Loucy (cell line): ENCODE measurements at regions not wholly inside any gene's neighbourhood (a gene's known extent, or its start where the extent isn't known, plus 50 kb on each side); places are given as distances from the start of the nearest gene placed in this dataset.

Source experiments
- H2AFZ ChIP-seq: fragments of 200-600 bp; sonication (generic); 2 replicates; pipeline ENCODE4 v1.6.0; 2016; ENCODE audit warnings: antibody characterized with exemption, mild to moderate bottlenecking, low read length, moderate library complexity
- H3F3A ChIP-seq: fragments of 200-600 bp; 2 replicates; pipeline ENCODE4 v1.6.0; 2016; ENCODE audit warnings: antibody characterized with exemption, low read depth, mild to moderate bottlenecking
- H3K27me3 ChIP-seq: fragments of 200-600 bp; sonication (generic); 2 replicates; pipeline ENCODE4 v1.6.1; 2014; ENCODE audit warnings: low read length, mild to moderate bottlenecking; ENCODE audit not compliant: insufficient read depth, poor library complexity, severe bottlenecking
- H3K36me3 ChIP-seq: fragments of 200-600 bp; sonication (generic); 2 replicates; pipeline ENCODE4 v1.6.1; 2016; ENCODE audit warnings: low read length; ENCODE audit not compliant: insufficient read depth
- H3K4me1 ChIP-seq: fragments of 200-600 bp; sonication (generic); 2 replicates; pipeline ENCODE4 v1.5.1; 2014; ENCODE audit warnings: low read length, mild to moderate bottlenecking; ENCODE audit not compliant: insufficient read depth, poor library complexity, severe bottlenecking
- H3K4me2 ChIP-seq: fragments of 200-600 bp; sonication (generic); 2 replicates; pipeline ENCODE4 v1.6.0; 2014; ENCODE audit warnings: antibody characterized with exemption, low read length, low read depth, mild to moderate bottlenecking; ENCODE audit not compliant: poor library complexity, severe bottlenecking
- H3K4me3 ChIP-seq: fragments of 200-600 bp; sonication (generic); 2 replicates; pipeline ENCODE4 v1.5.1; 2014; ENCODE audit warnings: low read length, mild to moderate bottlenecking, mixed read lengths; ENCODE audit not compliant: poor library complexity, severe bottlenecking
- H3K79me2 ChIP-seq: fragments of 200-600 bp; sonication (generic); 2 replicates; pipeline ENCODE4 v1.6.1; 2014; ENCODE audit warnings: low read length; ENCODE audit not compliant: insufficient read depth
- H3K9ac ChIP-seq: fragments of 200-600 bp; sonication (generic); 2 replicates; pipeline ENCODE4 v1.6.0; 2014; ENCODE audit warnings: mild to moderate bottlenecking, low read depth, low read length, moderate library complexity; ENCODE audit not compliant: poor library complexity, severe bottlenecking
- H3K9me2 ChIP-seq: fragments of 200-600 bp; sonication (generic); replicated peaks from 2 replicates; pipeline ENCODE4 v1.6.1; 2016; ENCODE audit warnings: low read depth, low read length, mixed read lengths
- H3K9me3 ChIP-seq: fragments of 200-600 bp; sonication (generic); 2 replicates; pipeline ENCODE4 v1.6.1; 2014; ENCODE audit warnings: mild to moderate bottlenecking, antibody characterized with exemption, low read length, low read depth; ENCODE audit not compliant: insufficient read depth
- H4K20me1 ChIP-seq: fragments of 200-600 bp; sonication (generic); 2 replicates; pipeline ENCODE4 v1.6.0; 2014; ENCODE audit warnings: antibody characterized with exemption, low read length, mild to moderate bottlenecking; ENCODE audit not compliant: insufficient read depth, poor library complexity, severe bottlenecking
- EZH2phosphoT487 ChIP-seq: fragments of 200-600 bp; IDR thresholded peaks from 2 replicates; pipeline ENCODE4 v1.6.1; 2018; ENCODE audit warnings: antibody characterized with exemption, mild to moderate bottlenecking, moderate library complexity, borderline replicate concordance
- TF ChIP-seq, protein P1 (sequence below): fragments of 200-600 bp; sonication (generic); conservative IDR thresholded peaks from 2 replicates; pipeline ENCODE4 v1.5.1; 2014; ENCODE audit warnings: mild to moderate bottlenecking, antibody characterized with exemption, low read length

DNA sequence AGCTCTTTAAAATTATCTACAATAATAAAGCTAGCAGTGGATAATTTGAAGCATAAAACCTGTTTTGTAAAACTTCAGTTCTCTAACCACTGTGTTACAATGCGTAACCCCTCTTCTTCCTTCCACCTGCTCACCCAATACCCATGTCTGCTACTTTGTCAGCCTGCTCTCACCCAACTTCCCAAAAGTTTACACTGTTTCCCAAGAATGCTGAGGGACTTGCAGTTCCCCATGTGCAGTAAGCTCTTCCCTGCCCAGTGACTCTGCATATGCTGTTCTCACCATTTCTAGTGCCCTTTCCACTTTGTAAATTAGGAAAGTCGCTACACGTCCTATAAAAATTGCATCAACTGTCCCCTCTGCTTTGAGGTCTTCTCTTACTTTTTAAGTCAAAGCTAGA, 315.9 kb upstream of the SEMA6D start:
- Histone ChIP-seq H3K9me3 (no peaks in the 10 kb centered on the region), H3K4me2 (no peak overlapping the region), H4K20me1 (no peaks in the 10 kb centered on the region)

DNA sequence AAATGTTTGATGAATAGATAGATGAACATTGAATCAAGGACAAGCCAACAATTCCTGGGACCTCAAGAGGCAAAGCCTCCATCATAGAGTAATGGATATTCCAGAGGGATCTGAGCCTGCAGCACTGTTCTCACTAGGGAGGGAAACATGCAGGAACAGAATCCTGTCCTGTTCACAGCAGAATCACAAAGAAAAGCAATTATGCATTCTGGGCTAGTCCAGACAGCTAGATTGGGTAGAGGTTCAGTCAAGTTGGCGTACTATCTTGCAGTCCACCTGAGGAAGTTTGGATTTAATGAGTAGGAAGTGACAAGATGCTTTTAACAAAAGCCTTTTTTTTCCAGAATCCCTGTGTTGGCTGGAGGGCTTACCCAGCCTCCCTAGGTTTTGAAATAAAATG, 314.5 kb upstream of the SEMA6D start:
- H3K36me3 ChIP-seq, result no peaks in the 10 kb centered on the region
- H3K4me3 ChIP-seq, result no peak overlapping the region
- no peaks in the 10 kb centered on the region for H3K9me2 ChIP-seq
- H3K79me2 ChIP-seq, result no peaks in the 10 kb centered on the region
- no peak overlapping the region for H2AFZ ChIP-seq
- no peak overlapping the region for H3K9ac ChIP-seq
- no peaks in the 10 kb centered on the region for H3K27me3 ChIP-seq
- no peaks in the 10 kb centered on the region for H3K4me1 ChIP-seq
- no peak overlapping the region for H3K4me2 ChIP-seq
- TF ChIP-seq, protein P1, sequence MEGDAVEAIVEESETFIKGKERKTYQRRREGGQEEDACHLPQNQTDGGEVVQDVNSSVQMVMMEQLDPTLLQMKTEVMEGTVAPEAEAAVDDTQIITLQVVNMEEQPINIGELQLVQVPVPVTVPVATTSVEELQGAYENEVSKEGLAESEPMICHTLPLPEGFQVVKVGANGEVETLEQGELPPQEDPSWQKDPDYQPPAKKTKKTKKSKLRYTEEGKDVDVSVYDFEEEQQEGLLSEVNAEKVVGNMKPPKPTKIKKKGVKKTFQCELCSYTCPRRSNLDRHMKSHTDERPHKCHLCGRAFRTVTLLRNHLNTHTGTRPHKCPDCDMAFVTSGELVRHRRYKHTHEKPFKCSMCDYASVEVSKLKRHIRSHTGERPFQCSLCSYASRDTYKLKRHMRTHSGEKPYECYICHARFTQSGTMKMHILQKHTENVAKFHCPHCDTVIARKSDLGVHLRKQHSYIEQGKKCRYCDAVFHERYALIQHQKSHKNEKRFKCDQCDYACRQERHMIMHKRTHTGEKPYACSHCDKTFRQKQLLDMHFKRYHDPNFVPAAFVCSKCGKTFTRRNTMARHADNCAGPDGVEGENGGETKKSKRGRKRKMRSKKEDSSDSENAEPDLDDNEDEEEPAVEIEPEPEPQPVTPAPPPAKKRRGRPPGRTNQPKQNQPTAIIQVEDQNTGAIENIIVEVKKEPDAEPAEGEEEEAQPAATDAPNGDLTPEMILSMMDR, result no peak
- no peak for TF ChIP-seq EZH2phosphoT487
- H3F3A ChIP-seq, result no peaks in the 10 kb centered on the region
- H3K9me3 ChIP-seq, result no peaks in the 10 kb centered on the region
- no peaks in the 10 kb centered on the region for H4K20me1 ChIP-seq

More for the DNA sequence above, 315.9 kb upstream of the SEMA6D start:
- H3K36me3 ChIP-seq, result no peaks in the 10 kb centered on the region
- H3K27me3 ChIP-seq, result no peaks in the 10 kb centered on the region
- no peaks in the 10 kb centered on the region for H3K4me1 ChIP-seq
- no peaks in the 10 kb centered on the region for H3F3A ChIP-seq
- TF ChIP-seq, protein P1, result no peak
- no peak for TF ChIP-seq EZH2phosphoT487
- no peak overlapping the region for H3K4me3 ChIP-seq
- H3K79me2 ChIP-seq, result no peaks in the 10 kb centered on the region
- no peaks in the 10 kb centered on the region for H3K9me2 ChIP-seq
- H3K9ac ChIP-seq, result no peak overlapping the region
- H2AFZ ChIP-seq, result no peak overlapping the region

DNA sequence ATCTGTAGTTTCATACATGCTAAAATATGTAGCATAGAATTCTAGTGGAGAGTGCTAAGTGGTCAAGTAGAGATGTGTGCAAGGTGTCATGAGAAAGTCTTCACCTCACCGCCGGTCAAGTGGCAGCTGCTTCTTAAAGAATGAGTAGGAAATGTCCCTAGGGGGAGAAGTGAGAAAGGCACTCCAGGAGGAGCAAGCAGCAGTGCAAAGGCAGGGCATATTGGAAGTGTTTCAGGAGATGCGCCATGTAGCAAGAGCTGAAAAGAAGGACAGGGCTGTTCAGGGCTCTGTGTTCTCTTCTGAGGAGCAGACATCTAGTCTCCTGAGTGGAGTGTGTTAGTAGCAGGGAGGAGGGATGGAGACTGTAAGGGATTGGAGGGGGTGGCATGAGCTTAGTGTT, 312.4 kb upstream of the SEMA6D start:
- no peak overlapping the region for H3K9ac ChIP-seq

More for the DNA sequence above, 312.4 kb upstream of the SEMA6D start:
- H2AFZ ChIP-seq, result no peak overlapping the region
- no peaks in the 10 kb centered on the region for H3K4me1 ChIP-seq
- H3K27me3 ChIP-seq, result no peaks in the 10 kb centered on the region
- TF ChIP-seq EZH2phosphoT487, result no peak
- TF ChIP-seq, protein P1, result no peak
- no peak overlapping the region for H3K4me3 ChIP-seq
- H3K9me3 ChIP-seq, result no peaks in the 10 kb centered on the region
- no peaks in the 10 kb centered on the region for H4K20me1 ChIP-seq
- H3K79me2 ChIP-seq, result no peaks in the 10 kb centered on the region
- no peak overlapping the region for H3K4me2 ChIP-seq
- H3K9me2 ChIP-seq, result no peaks in the 10 kb centered on the region
- H3F3A ChIP-seq, result no peaks in the 10 kb centered on the region
- no peaks in the 10 kb centered on the region for H3K36me3 ChIP-seq
